ENCODE measurements at regions not wholly inside any gene's neighbourhood (a gene's known extent, or its start where the extent isn't known, plus 50 kb on each side); places are given as distances from the start of the nearest gene placed in this dataset.

DNA sequence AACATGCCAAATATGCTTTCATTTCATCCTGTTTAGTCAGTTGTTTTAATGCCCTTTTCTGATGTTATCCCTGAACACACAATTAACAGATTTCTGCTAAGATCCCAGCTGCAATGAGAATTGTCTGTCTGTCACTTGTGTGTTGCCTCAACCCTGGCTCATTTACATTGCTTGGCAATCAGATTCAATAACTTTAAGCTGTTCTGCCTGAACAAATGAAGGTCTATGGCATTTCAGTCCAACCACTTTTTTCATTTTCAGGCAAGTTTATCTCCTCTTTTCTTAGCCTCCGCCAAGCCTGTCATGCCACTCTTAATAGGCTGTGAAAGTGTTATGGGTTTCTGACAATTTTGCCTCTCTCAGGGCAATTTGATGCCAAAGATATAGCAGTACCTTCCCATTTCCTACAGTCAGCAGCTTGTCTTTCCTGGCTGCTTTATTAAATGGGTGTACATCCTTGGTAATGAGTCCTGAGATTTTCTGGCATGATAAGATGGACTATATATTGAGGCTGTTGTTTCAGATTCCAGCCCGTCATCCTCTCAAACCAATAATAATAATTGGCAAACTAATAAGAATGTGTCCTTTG, 68.7 kb upstream of the ADAMTS9 start:
- DNase-seq (ENCODE audit: low spot score), result no peak

DNA sequence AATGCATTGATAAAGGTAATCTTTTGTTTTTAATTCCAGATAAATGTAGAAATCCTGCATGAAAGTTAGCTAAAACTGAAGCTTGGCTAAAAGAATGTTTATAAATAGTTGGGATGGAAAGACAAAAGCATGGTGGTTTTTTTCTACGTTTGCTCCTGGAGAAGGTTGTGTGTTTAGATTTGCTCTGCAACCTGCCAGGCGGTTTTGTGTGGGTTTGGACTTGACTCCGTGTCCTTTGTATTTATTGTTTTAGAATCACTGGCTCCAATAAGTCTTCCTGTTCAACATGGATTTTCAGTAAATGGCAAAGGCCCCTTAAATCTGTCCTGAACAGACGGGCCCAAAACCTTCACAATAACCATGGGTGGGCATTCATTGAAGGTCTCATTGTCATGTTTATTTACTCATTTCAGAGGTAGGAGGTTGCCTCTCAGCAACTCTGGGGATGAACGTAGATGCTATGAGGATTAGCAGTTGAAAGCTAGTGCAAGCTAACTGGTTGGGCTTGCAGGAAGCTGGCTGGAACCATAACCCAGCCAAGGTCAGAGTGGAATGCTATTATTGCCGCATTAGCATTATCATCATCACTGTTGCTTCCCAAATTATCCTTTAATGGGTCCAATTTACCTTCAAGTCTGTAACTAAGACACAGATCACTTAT, 60.6 kb upstream of the ADAMTS9 start:
- DNase-seq (ENCODE audit: low spot score), result no peak

DNA sequence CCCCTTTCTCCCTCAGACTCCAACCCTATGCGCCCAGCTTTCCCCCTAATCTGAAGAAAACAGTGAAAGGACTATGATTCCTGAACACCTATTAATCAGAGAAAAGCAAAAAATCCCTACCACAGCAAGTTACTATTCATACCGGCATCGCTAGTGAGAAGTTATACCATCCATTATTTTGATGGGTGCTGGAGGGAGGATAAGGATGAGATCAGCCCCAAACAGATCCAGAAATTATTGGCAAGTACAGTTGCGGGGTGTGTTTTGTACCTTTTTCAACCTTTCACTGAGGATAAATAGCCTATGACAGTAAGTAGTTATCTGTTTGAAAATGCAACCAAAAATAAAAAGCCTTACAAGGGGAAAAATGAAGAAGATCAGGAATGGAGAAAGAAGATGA, 59.9 kb upstream of the ADAMTS9 start:
- DNase-seq (ENCODE audit: low spot score), result no peak

DNA sequence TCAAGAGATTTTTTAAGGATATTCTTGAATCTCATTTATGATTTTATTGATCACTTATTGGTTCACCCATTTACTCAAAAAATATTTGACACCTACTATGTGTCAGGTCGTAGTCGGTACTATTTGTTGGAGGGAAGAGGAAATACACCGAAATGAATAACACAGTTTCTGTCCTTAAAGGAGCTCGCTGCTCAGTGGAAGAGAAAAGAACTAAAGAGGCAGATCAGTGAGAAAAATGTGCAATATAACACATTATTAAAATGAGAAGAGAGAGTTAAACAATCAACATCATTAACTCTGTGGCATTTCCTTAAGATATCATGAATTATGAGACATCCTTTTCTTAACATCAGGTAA, 56.1 kb upstream of the ADAMTS9 start:
- no peak for DNase-seq (ENCODE audit: low spot score)

DNA sequence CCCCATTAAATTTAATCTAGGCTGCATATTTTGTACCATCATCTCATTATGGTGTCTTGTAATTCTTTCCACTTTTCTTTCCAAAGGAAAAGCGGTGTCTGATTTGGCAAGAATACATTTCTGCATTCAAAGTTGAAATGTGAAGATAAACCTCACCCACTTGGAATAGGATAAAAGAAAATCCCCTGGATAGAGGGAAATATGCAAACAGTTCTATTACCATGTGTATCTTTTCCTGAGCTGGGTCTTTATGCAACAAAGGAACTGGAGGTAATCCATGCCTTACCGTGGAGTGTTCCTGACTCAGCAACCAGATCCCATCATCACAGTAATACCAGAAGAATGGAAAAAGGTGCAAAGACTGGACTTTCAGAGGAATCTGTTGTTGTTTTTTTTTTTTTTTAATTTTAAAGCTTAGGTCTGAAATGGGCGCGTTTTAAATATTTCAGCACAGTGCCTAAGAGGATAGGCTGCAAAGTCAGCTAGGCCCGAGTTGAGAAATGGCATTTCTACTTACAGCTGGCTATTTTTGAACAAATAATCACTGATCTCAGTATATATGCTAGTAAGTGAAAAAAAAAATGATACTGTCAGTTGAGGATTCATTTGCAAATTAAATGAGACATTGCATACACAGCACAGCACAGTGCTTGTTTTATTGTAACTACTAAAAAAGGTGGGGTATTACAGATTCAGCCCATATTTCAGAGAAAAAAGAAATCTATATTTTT, 55.5 kb upstream of the ADAMTS9 start:
- DNase-seq (ENCODE audit: low spot score), result peak; percentile 95

DNA sequence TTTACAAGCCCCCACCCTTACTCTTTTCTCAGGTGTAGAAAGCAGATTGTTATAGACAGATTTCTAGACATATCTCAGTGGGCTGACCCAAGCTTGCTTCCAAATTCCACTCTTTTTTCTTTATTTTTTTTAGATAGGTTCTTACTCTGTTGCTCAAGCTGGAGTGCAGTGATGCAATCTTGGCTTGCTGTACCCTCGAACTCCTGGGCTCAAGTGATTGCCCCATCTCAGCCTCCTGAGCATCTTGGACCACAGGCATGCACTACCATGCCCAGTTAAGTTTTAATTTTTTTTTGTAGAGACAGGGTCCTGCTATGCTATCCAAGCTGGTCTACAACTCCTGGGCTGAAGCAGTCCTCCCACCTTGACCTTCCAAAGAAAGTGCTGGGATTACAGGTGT, 53.5 kb upstream of the ADAMTS9 start:
- peak; percentile 58 for DNase-seq (ENCODE audit: low spot score)

DNA sequence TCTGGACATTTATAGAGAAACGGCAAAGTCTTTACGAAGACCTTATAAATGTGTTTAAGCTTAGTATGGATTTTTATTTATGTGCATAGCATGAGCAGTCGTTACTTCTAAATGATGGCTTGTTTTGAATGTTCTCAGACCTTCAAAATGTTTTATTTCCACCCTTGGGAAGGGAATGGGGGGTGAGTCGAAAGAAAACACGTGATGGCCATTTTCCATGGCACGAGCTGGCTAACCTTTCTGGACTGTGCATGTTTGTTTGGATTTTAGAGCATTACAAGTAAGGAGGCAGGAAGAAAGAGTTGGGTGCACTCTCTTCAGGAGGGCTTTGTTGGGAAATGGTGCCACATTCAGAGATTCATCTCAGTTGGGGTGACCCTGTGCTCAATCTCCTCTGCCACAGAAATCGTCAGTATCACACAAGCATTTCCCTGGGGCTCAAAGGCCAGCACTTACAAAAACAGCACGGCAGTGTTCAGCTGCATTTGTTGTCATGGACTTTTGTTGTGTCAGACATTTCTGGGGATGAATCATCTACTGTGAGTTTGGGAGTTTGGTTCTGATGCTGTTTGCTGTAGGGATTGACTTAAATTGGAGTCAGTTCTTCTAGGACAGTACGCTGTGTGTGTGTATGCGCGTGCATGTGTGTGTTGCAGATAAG, 52.3 kb upstream of the ADAMTS9 start:
- peak; percentile 70 for DNase-seq (ENCODE audit: low spot score)

Measured in umbilical cord (tissue), 1 donor.